Iris pigment epithelial cell (primary cell): ENCODE measurements at regions not wholly inside any gene's neighbourhood (a gene's known extent, or its start where the extent isn't known, plus 50 kb on each side); places are given as distances from the start of the nearest gene placed in this dataset.
"Not testable (repeated sequence)": the region's sequence is repeated elsewhere in the genome, so short reads cannot be mapped to it uniquely, and the experiment has no call there.

Source experiments
- DNase-seq: peaks from one replicate; pipeline ENCODE4 v3.0.0-alpha.2; 2011; ENCODE audit warnings: low read depth

- no peak for DNase-seq
Observed at GRCh38 chr5:118185018-118185417, 803.3 kb downstream of the DTWD2 start.

GRCh38 chr5:118176146-118176545 is 812.2 kb downstream of the DTWD2 start:
- no peak for DNase-seq

- DNase-seq: no peak
Observed at GRCh38 chr5:118174671-118175070, 813.7 kb downstream of the DTWD2 start.

GRCh38 chr5:118173340-118173739 is 815.0 kb downstream of the DTWD2 start:
- DNase-seq: no peak

GRCh38 chr5:118165619-118166018 is 822.7 kb downstream of the DTWD2 start:
- DNase-seq: no peak

- DNase-seq: no peak
Observed at GRCh38 chr5:118156181-118156580, 832.2 kb downstream of the DTWD2 start.

- DNase-seq: no peak
Observed at GRCh38 chr5:118146824-118147223, 841.5 kb downstream of the DTWD2 start.

- no peak for DNase-seq
Observed at GRCh38 chr5:118144540-118144939, 843.8 kb downstream of the DTWD2 start.

- DNase-seq: no peak
Observed at GRCh38 chr5:118139361-118139760, 849.0 kb downstream of the DTWD2 start.

GRCh38 chr5:118126159-118126558 is 862.2 kb downstream of the DTWD2 start:
- no peak for DNase-seq

- no peak for DNase-seq
Observed at GRCh38 chr5:118125687-118126086, 862.7 kb downstream of the DTWD2 start.

- no peak for DNase-seq
Observed at GRCh38 chr5:118121258-118121657, 867.1 kb downstream of the DTWD2 start.

GRCh38 chr5:118115791-118116190 is 872.6 kb downstream of the DTWD2 start:
- DNase-seq: no peak

GRCh38 chr5:118111956-118112355 is 876.4 kb downstream of the DTWD2 start:
- no peak for DNase-seq

- DNase-seq: not testable (repeated sequence)
Observed at GRCh38 chr5:118107246-118107645, 881.1 kb downstream of the DTWD2 start.

GRCh38 chr5:118098716-118099115 is 889.6 kb downstream of the DTWD2 start:
- DNase-seq: no peak

GRCh38 chr5:118095115-118095514 is 893.2 kb downstream of the DTWD2 start:
- DNase-seq: no peak

GRCh38 chr5:118088448-118088847 is 899.9 kb downstream of the DTWD2 start:
- no peak for DNase-seq

- no peak for DNase-seq
Observed at GRCh38 chr5:118076490-118076889, 911.9 kb downstream of the DTWD2 start.

GRCh38 chr5:118070041-118070440 is 918.3 kb downstream of the DTWD2 start:
- no peak for DNase-seq

- no peak for DNase-seq
Observed at GRCh38 chr5:118069452-118069851, 918.9 kb downstream of the DTWD2 start.

GRCh38 chr5:118068886-118069285 is 919.5 kb downstream of the DTWD2 start:
- DNase-seq: no peak

- DNase-seq: not testable (repeated sequence)
Observed at GRCh38 chr5:118063836-118064235, 924.5 kb downstream of the DTWD2 start.

- no peak for DNase-seq
Observed at GRCh38 chr5:118060833-118061232, 927.5 kb downstream of the DTWD2 start.

- no peak for DNase-seq
Observed at GRCh38 chr5:118052503-118052902, 935.8 kb downstream of the DTWD2 start.
